Left colon (tissue), 2 donors: ENCODE measurements at regions not wholly inside any gene's neighbourhood (a gene's known extent, or its start where the extent isn't known, plus 50 kb on each side); places are given as distances from the start of the nearest gene placed in this dataset.

Experiments
- ATAC-seq: fragments of 200-7000 bp; cut with Tn5 transposase; one replicate; pipeline ENCODE4 v1.9.1; 2020; ENCODE audit warnings: mild to moderate bottlenecking, moderate library complexity
- DNase-seq, 2 donors: peaks; one replicate each; pipeline ENCODE4 v3.0.0-alpha.2; 2020
- intact Hi-C, 2 donors: fragments of 100-400 bp; cut with DNase I in 1 of 2; cut with micrococcal nuclease in 1 of 2; formaldehyde crosslinking; loops; one replicate each; pipeline versions ENCODE4 v1.11.2 to v1.14.0; 2022; cut with DNase I, micrococcal nuclease
- microRNA-seq, 2 donors: library from miRNA; unstranded; fragments of <30 nt; microRNA quantifications; one replicate each; pipeline versions ENCODE4 v1.1.0 to v1.2.0, GENCODE V29; 2020
- donor health status: DM: no; HTN: no; CAD: no.
- donor health status: DM: yes; HTN: yes; CAD: no.

DNA sequence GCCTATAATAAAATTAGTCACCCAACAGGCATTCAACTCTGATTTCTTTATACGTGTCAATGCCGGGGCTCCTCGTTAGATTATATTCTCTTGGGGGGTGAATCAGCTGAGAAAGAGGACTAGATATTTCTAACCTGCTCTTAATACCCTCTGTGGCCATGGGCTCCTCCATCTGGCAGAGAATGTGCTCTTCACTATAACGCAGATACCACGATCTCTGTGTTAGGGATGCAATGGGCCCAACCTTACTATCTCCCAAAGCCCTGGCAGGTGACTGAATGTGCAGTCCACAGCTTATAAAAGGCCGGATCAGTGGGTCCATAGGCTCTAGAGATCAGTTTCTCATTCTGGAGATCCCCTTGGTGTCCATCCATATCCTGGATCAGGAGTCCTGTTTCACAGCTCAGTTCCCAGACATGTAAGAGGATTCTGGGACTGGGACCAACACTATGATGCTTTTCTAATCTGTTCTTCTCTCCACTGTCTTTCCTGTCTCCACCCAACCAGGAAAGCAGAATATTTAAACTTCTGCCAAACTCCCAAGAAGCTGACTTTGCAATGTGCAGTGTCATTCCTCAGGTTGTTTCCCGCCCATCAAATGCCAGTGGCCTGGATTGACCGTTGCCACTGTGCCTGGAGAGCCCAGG is 71.4 kb upstream of the CELF4 start:
- intact Hi-C loops = no loop called here
- no peak for DNase-seq
- no peak for ATAC-seq

DNA sequence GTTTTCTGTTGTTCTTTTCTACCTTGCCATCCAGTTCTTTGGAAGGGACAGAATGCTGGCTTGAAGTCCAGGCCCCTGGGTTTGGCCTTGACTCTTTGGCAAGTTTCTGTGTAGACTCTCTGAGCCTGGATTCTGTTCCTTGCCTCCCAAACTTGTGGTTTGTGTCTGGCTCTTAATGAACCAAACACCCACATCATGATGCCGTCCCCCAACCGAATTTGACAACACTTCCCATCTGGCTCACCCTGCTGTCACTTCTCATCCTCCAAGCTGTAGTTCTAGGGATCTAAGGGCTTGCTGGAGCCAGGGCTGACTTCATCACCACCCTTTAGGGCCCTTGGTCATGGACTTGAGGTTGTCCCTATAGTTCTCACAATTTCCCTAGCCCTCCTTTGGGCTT is 68.9 kb upstream of the CELF4 start:
- intact Hi-C loops = no loop called here
- no peak for DNase-seq
- ATAC-seq = no peak

DNA sequence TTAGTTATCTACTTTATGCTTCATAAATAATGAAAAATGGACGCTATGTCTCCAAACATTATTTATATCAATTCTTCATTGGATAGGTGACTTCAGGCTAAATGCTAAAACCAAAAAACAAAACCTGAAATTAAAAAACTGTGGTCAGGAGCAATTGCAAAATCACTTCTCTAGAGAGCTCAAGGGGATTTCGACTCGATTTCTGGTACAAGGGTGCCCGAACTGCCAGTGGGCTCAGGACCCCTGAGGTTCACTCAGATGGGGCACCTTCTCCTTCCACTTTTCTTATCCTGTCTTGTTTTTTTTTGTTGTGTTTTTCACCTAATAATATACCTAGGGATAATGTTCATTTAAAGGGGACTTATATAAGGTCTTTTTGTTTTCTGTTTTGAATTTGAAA is 65.8 kb upstream of the CELF4 start:
- intact Hi-C loops = no loop called here
- ATAC-seq (no peak), DNase-seq (no peak)

DNA sequence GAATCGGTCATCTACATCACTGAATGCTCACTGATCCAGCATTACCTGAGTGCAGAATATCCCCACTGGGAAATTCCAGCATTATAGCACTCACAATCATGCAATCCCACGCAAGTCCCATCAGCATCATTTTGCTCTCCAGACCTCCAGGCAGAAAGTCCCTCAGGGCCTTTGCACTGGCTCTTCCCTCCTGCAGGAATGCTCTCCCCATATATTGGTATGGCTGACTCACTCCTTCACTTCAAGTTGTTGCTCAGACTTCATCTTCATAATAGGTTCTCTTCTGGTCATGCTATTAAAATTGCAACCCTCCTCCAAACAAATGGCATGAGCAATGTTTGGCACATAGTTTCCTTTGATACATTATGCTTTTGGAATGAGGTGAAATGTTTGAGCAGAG is 64.7 kb upstream of the CELF4 start:
- DNase-seq (no peak), ATAC-seq (no peak)
- intact Hi-C loops = no loop called here

DNA sequence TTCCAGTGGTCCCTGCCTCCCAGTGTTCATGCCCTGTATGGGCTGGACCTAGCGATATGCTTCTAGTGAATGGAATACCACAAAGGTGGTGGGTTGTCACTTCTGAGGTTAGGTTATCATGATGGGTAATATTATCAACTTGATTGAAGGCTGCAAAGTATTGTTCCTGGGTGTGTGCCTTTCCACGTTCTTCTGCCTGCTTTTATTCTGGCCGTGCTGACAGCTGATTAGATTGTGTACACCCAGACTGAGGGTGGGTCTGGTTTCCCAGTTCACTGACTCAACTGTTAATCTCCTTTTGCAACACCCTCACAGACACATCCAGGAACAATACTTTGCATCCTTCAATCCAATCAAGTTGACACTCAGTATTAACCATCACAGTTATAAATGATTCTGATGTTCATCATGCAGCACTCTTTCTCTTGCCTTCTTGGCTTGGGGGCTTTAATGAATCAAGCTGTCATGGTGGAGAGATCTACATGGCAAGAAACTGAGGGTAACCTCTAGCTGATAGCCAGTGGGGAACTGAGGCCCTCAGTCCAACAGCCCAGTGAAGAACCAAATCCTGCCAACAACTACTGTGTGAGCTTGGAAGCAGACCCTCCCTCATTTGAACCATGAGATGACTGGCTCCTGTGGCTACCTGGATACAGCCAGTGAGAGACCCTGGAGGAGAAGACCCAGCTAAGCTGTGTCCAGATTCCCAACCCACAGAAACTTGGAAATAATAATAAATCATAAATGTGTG is 63.0 kb upstream of the CELF4 start:
- no peak for ATAC-seq
- DNase-seq = no peak
- intact Hi-C loops = no loop called here

DNA sequence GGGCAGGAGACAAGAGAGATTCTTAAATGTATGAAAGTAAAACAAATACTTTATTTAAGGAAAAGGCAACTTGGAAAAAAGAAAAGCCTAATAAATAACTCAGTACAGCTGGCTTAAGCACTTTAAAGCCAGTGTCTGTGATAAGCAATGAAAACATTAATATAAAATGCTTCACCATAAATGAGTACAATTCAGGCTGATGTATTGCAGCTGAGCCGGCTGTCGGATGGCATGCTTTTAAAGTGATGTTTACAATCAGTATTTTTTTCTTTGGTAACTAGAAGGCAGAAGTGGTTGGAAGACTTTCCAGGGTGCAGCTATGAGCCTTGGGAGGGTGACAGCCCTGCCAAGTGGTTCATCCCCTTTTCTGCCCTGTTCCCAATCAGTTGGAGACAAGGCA is 58.7 kb upstream of the CELF4 start:
- no peak for ATAC-seq
- intact Hi-C loops = no loop called here
- DNase-seq = no peak

DNA sequence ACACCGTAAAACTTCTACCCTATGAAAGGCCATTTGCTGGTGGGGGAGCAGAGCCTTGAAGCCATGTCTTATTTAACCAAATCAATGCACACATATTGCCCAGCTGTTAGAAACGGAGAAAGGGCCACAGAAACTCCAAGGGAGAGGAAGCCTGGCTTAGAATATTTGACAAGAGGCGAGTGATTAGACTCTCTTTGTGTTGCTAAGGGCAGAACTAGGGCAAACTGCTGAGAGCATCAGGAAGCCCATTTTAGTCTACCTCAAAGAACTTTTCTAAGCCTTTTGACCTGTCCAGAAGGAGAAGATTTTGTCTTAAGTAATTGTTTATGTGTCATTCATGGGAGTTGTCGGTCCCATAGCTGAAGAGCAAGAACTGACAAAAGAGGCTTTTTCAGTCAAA is 54.4 kb upstream of the CELF4 start:
- ATAC-seq (no peak), DNase-seq (no peak)
- intact Hi-C loops = no loop called here

DNA sequence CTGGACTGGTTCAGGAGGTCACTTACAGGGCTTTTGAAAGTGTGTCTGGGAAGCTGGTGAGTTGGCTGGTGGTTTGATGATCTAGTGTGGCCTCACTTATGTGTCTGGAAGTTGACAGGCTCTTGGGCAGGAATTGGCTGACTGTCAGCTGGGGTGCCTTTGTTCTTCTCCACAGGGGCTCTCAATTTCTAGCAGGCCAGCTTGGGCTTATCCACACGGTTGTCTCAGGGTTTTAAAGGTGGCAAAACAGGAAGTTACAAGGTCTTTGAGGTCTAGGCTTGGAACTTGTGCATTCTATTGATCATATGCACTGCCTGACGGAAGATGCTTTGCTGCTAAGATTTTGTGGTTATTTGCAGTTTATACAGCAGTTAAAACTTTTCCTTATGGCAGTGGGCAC is 52.0 kb upstream of the CELF4 start:
- ATAC-seq = no peak
- intact Hi-C loops = no loop called here
- no peak for DNase-seq

Small RNA genes in the stretch of these regions (microRNA-seq; reads per million reads assigned to microRNA genes)
- gene MIR4318 (0 reads per million in 2 donors), gene MIR5583-1 (0 reads per million in 2 donors), gene MIR5583-2 (0 reads per million in 2 donors), gene MIR924 (0 reads per million in 2 donors)
